LNCaP clone FGC (cell line): ENCODE measurements at regions not wholly inside any gene's neighbourhood (a gene's known extent, or its start where the extent isn't known, plus 50 kb on each side); places are given as distances from the start of the nearest gene placed in this dataset.

ENCODE experiments used
- DNase-seq: peaks from one replicate; pipeline ENCODE4 v3.0.0-alpha.2; 2011; ENCODE audit warnings: low read depth
- H3K4me3 ChIP-seq: 2 replicates; pipeline ENCODE4 v1.5.1; 2011; ENCODE audit warnings: mild to moderate bottlenecking, low read depth, low read length, control low read depth
- TF ChIP-seq, protein P1 (sequence below): IDR thresholded peaks from 2 replicates; pipeline ENCODE4 v1.5.1; 2012; ENCODE audit warnings: mild to moderate bottlenecking; ENCODE audit not compliant: control insufficient read depth, insufficient read depth; ENCODE audit errors: extremely low read depth

DNA sequence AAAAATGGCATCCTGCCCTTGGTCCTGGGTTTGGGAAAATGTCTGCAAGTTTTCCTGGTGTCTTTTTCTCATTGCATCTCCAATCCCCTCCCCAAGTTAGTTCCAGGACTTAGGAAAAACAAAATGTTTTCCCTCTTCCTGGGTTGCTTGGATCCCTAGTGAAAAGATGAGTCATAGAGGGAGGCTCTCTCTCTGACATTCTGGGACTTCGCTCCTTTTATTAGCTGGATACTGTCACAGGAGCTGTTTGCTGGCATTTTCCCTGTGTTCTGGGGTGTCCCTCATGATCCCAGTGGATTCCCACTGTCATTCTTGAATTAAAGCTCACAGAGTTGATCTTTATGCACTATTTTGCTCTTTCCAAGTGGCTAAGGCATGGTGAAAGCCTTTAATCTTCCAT is 316.4 kb upstream of the MBL2 start:
- H3K4me3 ChIP-seq, result no peak overlapping the region
- TF ChIP-seq, protein P1, sequence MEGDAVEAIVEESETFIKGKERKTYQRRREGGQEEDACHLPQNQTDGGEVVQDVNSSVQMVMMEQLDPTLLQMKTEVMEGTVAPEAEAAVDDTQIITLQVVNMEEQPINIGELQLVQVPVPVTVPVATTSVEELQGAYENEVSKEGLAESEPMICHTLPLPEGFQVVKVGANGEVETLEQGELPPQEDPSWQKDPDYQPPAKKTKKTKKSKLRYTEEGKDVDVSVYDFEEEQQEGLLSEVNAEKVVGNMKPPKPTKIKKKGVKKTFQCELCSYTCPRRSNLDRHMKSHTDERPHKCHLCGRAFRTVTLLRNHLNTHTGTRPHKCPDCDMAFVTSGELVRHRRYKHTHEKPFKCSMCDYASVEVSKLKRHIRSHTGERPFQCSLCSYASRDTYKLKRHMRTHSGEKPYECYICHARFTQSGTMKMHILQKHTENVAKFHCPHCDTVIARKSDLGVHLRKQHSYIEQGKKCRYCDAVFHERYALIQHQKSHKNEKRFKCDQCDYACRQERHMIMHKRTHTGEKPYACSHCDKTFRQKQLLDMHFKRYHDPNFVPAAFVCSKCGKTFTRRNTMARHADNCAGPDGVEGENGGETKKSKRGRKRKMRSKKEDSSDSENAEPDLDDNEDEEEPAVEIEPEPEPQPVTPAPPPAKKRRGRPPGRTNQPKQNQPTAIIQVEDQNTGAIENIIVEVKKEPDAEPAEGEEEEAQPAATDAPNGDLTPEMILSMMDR, result no peak
- DNase-seq, result no peak

- H3K4me3 ChIP-seq, result no peak overlapping the region
- DNase-seq, result no peak
- TF ChIP-seq, protein P1, result no peak
Observed at GRCh38 chr10:53079283-53079682, 306.7 kb upstream of the MBL2 start.

DNA sequence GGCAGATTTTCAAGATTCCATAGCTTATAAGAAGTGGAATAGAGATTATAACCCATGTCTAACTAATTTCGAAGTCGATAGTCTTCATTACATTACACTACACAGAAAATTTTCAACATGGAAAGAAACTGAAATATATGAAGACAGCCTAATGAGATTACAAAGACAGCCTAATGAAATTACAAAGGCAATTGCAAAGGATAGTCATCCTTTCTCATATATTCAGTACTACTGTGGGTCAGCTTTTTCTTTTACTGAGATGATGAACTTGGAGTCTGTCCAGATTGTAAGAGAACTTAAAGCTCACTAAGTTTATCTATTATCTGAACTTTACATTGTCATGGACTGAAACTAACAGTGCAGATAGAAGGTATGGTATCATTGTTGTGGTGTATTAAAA is 304.4 kb upstream of the MBL2 start:
- TF ChIP-seq, protein P1, result no peak
- H3K4me3 ChIP-seq, result no peak overlapping the region
- no peak for DNase-seq

GRCh38 chr10:53075469-53075868 is 302.9 kb upstream of the MBL2 start:
- TF ChIP-seq, protein P1, result no peak

DNA sequence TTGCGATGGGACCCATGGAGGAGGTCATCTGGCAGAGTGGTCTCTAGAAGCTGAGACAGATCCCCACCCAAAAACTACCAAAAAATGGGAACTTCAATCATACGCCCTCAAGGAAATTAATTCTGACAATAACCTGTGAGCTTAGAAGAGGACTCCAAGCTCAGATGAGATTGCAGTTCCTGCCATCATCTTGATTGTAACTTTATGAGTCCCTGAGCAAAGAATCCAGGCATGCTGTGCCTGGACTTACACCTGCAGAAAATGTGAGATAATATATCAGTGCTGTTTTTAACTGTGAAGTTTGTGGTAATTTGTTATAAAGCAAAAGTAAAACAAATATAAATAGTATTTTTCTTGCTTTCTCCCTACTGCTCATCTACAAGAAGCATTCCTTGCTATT is 299.6 kb upstream of the MBL2 start:
- no peak overlapping the region for H3K4me3 ChIP-seq
- DNase-seq, result no peak
- TF ChIP-seq, protein P1, result no peak

More at GRCh38 chr10:53075469-53075868, 302.9 kb upstream of the MBL2 start:
- DNase-seq, result no peak
- no peak overlapping the region for H3K4me3 ChIP-seq

GRCh38 chr10:53071505-53072125 is 299.0 kb upstream of the MBL2 start:
- DNase-seq, result no peak
- no peak overlapping the region for H3K4me3 ChIP-seq
- TF ChIP-seq, protein P1, result no peak

DNA sequence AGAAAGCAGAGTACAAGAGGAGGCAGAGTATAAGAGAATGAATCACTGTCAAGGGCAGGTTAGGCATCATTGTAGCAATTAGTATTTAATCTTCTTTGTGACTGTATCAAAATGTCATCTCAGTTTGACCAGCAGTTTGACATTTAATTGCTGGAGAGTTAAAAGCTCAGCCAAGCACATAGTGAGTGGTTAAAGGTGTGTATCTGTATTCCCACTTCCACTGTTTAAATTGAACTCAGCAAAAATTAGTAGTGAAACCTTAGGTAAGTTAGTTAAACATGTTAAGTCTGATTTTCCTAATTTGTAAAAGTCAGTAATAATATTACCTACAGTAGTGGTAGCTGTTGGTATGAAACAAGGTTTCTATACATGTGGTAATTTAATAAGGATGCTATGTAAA is 296.4 kb upstream of the MBL2 start:
- no peak overlapping the region for H3K4me3 ChIP-seq
- DNase-seq, result no peak
- TF ChIP-seq, protein P1, result no peak
